Activated naive CD8-positive, alpha-beta T cell treated with anti-CD3 and anti-CD28 coated beads, Interleukin-2, amount 10 ng/mL, durations not matched to agents 7 days and 5 days (primary cell): ENCODE measurements at regions not wholly inside any gene's neighbourhood (a gene's known extent, or its start where the extent isn't known, plus 50 kb on each side); places are given as distances from the start of the nearest gene placed in this dataset.

Experiments used
- ATAC-seq: fragments of 150-1000 bp; cut with Tn5 transposase; one replicate; pipeline ENCODE4 v1.10.0; 2021; ENCODE audit warnings: low read depth, moderate library complexity
- POLR2A ChIA-PET: fragments of 350-600 bp; sonication (Branson Sonifier 250); formaldehyde crosslinking; loops from one replicate; lab custom pipeline; 2021; ENCODE audit warnings: antibody characterized with exemption; lab: Charles Lee
- DNase-seq: peaks from one replicate; pipeline ENCODE4 v3.0.0; 2021
- H3K27ac Mint-ChIP-seq: one replicate; pipeline ENCODE4 v1.8.0; 2022; ENCODE audit warnings: mild to moderate bottlenecking, mixed read lengths
- H3K27me3 Mint-ChIP-seq: one replicate; pipeline ENCODE4 v1.8.0; 2022; ENCODE audit warnings: mild to moderate bottlenecking, moderate library complexity, mixed read lengths
- H3K36me3 Mint-ChIP-seq: one replicate; pipeline ENCODE4 v1.8.0; 2021; ENCODE audit warnings: mild to moderate bottlenecking, mixed read lengths
- H3K4me1 Mint-ChIP-seq: one replicate; pipeline ENCODE4 v1.8.0; 2021; ENCODE audit warnings: mixed read lengths
- H3K4me3 Mint-ChIP-seq: one replicate; pipeline ENCODE4 v1.8.0; 2022; ENCODE audit warnings: mild to moderate bottlenecking, moderate library complexity, mixed read lengths
- H3K9me3 Mint-ChIP-seq: one replicate; pipeline ENCODE4 v1.8.0; 2021; ENCODE audit warnings: mixed read lengths

- Mint-ChIP-seq H3K27me3 (peaks cover 5% of the 10 kb centered on the region), H3K4me1 (no peaks in the 10 kb centered on the region), H3K27ac (no peak overlapping the region), H3K4me3 (no peak overlapping the region), H3K9me3 (peaks cover 13% of the 10 kb centered on the region), H3K36me3 (no peaks in the 10 kb centered on the region)
- ATAC-seq (no peak), DNase-seq (no peak)
- POLR2A ChIA-PET, result no interaction called here
Measured at GRCh38 chr10:128943111-128943510, 523.9 kb upstream of the MGMT start.

- Mint-ChIP-seq H3K36me3 (no peaks in the 10 kb centered on the region), H3K27me3 (no peaks in the 10 kb centered on the region), H3K4me3 (no peak overlapping the region), H3K27ac (no peak overlapping the region), H3K9me3 (peaks cover 13% of the 10 kb centered on the region), H3K4me1 (no peaks in the 10 kb centered on the region)
- no peak for ATAC-seq
- no peak for DNase-seq
- POLR2A ChIA-PET, result no interaction called here
Measured at GRCh38 chr10:128945398-128945797, 521.6 kb upstream of the MGMT start.

DNA sequence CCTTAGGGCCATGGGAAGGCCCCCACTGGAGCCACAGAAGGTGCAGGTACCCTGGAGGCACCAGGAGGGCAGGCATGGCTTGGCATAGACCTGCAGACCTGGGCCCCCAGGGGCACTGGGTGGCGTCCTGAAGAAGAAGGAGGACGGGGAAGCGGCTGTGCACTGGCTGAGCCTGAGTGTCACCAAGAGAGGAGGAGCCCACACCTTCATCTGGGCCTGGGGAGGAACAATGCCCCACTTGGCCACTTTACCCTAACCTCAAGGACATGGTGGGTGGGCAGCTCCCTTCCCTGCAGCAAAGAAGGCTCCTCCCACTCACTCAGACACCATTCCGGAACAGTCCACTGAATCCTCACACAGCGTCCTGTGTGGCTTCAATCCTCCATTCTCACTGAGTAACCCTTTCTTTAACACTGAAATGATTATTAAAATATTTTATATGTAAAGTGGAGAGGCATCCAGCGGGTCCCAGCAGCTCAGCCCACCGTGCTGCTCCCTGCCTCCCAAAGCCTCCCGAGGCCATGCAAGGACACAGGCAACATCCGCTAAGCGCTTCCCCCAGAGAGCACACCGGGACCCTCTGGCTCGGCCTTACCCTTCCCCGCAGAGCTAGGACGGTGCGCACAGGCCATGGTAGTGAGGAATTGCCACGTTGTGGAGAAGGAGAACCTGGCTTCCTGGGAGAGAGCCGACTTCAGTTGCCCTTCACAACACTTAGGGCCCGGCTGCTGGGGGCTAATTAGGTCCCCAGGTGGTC, 516.7 kb upstream of the MGMT start:
- Mint-ChIP-seq H3K4me3 (no peak overlapping the region), H3K27ac (no peak overlapping the region), H3K4me1 (no peaks in the 10 kb centered on the region), H3K36me3 (no peaks in the 10 kb centered on the region), H3K27me3 (no peaks in the 10 kb centered on the region), H3K9me3 (peaks cover 6% of the 10 kb centered on the region)
- DNase-seq (no peak), ATAC-seq (no peak)
- POLR2A ChIA-PET, result no interaction called here

DNA sequence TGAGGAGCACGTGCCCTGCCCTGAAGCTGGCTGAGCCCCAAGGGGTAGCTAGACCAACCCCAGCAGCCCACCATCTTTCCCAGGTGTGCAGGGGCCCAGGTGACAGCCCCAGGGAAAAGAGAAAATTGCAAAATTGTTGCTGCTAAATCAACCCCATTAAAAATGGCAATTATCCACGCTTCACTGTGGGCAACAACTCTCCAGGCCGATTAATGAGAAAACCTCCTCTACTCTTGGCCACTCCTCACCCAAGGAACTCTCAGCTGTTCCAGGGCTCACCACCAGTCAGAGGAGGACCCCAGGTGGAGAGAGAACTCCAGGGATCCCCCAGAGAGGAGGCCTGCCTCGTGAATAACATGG, 516.1 kb upstream of the MGMT start:
- ATAC-seq (no peak), DNase-seq (no peak)
- peaks cover 6% of the 10 kb centered on the region for H3K9me3 Mint-ChIP-seq
- no peak overlapping the region for H3K27ac Mint-ChIP-seq
- no peaks in the 10 kb centered on the region for H3K4me1 Mint-ChIP-seq
- H3K27me3 Mint-ChIP-seq, result no peaks in the 10 kb centered on the region
- no peak overlapping the region for H3K4me3 Mint-ChIP-seq
- no peaks in the 10 kb centered on the region for H3K36me3 Mint-ChIP-seq
- POLR2A ChIA-PET, result no interaction called here

- Mint-ChIP-seq H3K4me1 (no peaks in the 10 kb centered on the region), H3K4me3 (no peak overlapping the region), H3K27me3 (no peaks in the 10 kb centered on the region), H3K27ac (no peak overlapping the region), H3K36me3 (no peaks in the 10 kb centered on the region), H3K9me3 (no peaks in the 10 kb centered on the region)
- DNase-seq (no peak), ATAC-seq (no peak)
- POLR2A ChIA-PET, result no interaction called here
Measured at GRCh38 chr10:128952856-128953255, 514.2 kb upstream of the MGMT start.

GRCh38 chr10:128956149-128956548, 510.9 kb upstream of the MGMT start:
- H3K9me3 Mint-ChIP-seq, result no peaks in the 10 kb centered on the region
- no peak for DNase-seq
- no peak overlapping the region for H3K4me3 Mint-ChIP-seq
- POLR2A ChIA-PET, result no interaction called here
- no peak overlapping the region for H3K27ac Mint-ChIP-seq
- no peaks in the 10 kb centered on the region for H3K4me1 Mint-ChIP-seq
- H3K36me3 Mint-ChIP-seq, result no peaks in the 10 kb centered on the region
- H3K27me3 Mint-ChIP-seq, result no peaks in the 10 kb centered on the region
- no peak for ATAC-seq

DNA sequence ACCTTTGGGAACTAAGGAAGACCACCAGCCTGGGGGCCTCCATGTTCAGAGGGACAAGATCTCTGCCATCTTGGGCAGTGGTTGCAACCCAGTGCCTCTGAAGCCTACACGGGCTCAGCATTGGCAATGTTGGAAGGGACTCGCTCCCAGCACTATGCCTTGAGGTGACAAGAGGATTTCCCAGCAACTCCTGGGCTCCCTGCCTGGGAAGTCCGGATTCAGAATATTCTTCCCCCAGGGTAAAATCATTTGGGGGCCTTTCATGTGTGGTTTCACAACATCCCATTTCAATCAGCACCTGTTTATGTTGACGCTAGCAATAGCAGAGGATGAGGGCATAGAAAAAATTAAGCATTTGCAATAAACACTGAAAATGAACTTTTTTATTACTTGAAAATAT, 509.8 kb upstream of the MGMT start:
- ATAC-seq, result no peak
- H3K36me3 Mint-ChIP-seq, result no peaks in the 10 kb centered on the region
- H3K4me3 Mint-ChIP-seq, result no peak overlapping the region
- no peak for DNase-seq
- peaks cover 2% of the 10 kb centered on the region for H3K27me3 Mint-ChIP-seq
- H3K27ac Mint-ChIP-seq, result no peak overlapping the region
- no peaks in the 10 kb centered on the region for H3K9me3 Mint-ChIP-seq
- POLR2A ChIA-PET, result no interaction called here
- H3K4me1 Mint-ChIP-seq, result no peaks in the 10 kb centered on the region

DNA sequence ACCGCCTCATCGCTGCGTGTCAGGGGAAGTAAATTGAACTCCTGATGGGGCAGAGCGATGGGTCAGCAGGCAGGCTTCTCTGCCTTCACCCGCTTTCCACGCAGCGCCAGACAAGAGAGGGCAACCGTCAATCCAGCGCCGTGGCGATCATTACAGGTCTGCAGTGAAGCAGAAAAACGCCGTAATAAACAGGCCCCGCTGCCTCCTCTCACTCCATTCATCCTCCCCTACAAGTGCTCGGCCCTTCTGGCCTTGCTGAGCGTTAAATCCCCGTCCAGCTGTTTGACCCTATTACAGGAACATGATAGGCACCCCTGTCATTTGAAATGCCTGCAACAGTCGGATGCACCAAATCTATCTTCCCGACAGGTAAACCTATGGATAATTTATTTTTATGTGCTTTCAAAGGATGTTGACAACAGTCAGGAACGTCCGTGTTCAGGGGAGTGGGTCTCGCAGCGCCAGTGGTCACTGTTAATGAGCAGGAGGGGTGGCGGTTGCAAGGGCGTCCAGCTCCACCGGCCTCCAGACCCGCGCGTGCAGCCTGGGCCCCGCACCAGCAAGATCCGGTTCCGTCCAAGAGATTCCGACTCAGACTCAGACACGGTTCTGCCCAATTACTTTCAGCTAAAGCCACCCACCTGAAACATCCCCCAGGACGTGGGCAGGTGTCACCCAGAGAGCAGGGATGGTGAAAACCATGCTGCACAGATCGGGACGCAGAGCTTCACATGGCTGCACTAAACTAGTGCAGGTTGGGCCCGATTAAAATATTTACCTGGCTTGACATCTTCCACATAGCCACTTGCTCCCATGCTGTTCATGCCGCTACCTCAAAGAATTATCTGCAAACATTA, 508.0 kb upstream of the MGMT start:
- peaks cover 2% of the 10 kb centered on the region for H3K27me3 Mint-ChIP-seq
- no peaks in the 10 kb centered on the region for H3K4me1 Mint-ChIP-seq
- DNase-seq (no peak), ATAC-seq (no peak)
- no peak overlapping the region for H3K27ac Mint-ChIP-seq
- no peaks in the 10 kb centered on the region for H3K36me3 Mint-ChIP-seq
- H3K9me3 Mint-ChIP-seq, result no peaks in the 10 kb centered on the region
- POLR2A ChIA-PET, result no interaction called here
- no peak overlapping the region for H3K4me3 Mint-ChIP-seq

DNA sequence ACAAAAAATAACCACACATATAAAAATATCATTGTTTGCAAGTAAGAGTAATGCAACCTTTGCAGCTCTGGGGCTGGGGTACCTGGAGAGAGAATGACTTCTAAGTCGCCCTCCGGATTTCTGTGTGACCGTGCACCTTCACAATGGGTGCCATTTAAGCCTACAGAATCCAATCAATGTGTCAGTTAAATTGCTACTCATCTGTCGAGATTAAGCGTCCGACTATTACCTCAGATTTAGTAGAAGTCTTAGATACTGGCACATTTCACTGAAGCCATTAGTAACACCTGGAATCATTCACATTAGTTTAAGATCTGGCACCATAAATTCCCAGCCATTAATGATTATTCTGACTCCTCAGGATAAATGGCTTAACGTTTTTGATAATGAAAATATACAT, 507.3 kb upstream of the MGMT start:
- H3K4me1 Mint-ChIP-seq, result no peaks in the 10 kb centered on the region
- no peak overlapping the region for H3K27ac Mint-ChIP-seq
- H3K4me3 Mint-ChIP-seq, result no peak overlapping the region
- POLR2A ChIA-PET, result no interaction called here
- DNase-seq (no peak), ATAC-seq (no peak)
- H3K27me3 Mint-ChIP-seq, result peaks cover 2% of the 10 kb centered on the region
- no peaks in the 10 kb centered on the region for H3K36me3 Mint-ChIP-seq
- no peaks in the 10 kb centered on the region for H3K9me3 Mint-ChIP-seq

DNA sequence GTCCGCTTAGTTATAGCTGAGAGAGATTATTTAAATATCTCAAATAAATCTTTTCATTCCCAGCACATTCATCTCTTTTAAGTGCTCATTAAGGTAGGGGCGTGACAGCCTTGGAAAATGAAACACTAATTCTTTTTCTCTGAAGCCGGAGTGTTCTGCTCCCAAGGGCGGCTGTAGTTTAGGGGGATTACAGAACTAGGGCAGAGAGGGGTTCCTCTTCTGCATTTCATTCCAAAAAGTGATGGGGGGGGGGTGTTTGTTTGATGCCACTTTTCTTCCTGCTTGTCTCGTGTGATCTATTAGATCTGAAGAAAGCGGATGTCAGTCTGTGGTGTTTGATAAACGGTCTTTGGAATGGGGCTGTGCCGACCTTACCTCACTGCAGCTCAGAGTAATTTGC, 506.5 kb upstream of the MGMT start:
- POLR2A ChIA-PET, result no interaction called here
- no peak overlapping the region for H3K27ac Mint-ChIP-seq
- ATAC-seq (no peak), DNase-seq (no peak)
- H3K4me3 Mint-ChIP-seq, result no peak overlapping the region
- no peaks in the 10 kb centered on the region for H3K36me3 Mint-ChIP-seq
- H3K4me1 Mint-ChIP-seq, result no peaks in the 10 kb centered on the region
- H3K27me3 Mint-ChIP-seq, result peaks cover 2% of the 10 kb centered on the region
- H3K9me3 Mint-ChIP-seq, result no peaks in the 10 kb centered on the region

- no peaks in the 10 kb centered on the region for H3K36me3 Mint-ChIP-seq
- POLR2A ChIA-PET, result no interaction called here
- H3K27me3 Mint-ChIP-seq, result peaks cover 2% of the 10 kb centered on the region
- no peaks in the 10 kb centered on the region for H3K4me1 Mint-ChIP-seq
- ATAC-seq (no peak), DNase-seq (no peak)
- H3K4me3 Mint-ChIP-seq, result no peak overlapping the region
- no peak overlapping the region for H3K27ac Mint-ChIP-seq
- H3K9me3 Mint-ChIP-seq, result no peaks in the 10 kb centered on the region
Measured at GRCh38 chr10:128962182-128962581, 504.9 kb upstream of the MGMT start.

DNA sequence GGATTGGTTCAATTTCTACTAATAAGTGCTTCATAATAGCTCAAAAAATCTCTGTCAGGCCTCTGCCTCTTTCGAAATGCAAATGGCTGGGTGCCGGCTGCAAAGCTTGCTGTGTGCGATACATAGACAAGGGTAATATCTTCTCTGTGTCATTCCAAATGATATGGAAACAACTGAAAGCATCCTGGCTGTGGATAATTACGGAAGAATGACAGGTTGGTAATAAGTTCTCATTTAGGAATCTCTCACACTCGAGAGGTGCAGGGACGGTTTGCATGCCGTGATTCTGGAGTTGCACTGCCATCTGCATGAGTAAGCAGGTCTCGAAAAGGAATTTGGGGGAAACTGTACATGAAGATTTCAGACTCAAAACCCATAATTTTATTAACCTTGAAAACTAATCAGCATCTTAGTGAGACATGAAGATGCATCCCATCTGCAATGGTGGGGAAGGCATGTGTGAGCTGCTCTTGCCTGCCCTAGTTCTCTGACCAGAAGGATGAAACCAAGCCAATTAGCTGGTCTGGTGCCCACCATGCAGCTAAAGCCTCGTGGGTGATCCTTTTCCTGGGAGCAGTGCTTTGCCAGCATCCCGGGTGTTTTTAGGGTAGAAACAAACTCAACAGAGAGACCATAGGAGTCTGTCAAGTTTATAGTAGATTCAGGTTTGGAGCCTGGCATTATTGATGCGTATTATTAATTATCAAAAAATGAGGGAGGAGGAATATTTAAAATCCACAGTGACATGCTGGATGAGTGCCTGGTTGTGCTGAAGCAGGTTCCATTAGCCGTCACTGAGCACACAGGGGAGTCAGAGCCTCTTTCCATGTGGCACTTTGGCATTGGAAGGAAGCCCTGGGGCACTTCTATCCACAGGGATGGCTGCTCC, 503.6 kb upstream of the MGMT start:
- no peak for DNase-seq
- H3K27me3 Mint-ChIP-seq, result peaks cover 2% of the 10 kb centered on the region
- no peak for ATAC-seq

GRCh38 chr10:128964100-128964403, 503.0 kb upstream of the MGMT start:
- POLR2A ChIA-PET, result no interaction called here
- no peak for ATAC-seq

More for the DNA sequence above, 503.6 kb upstream of the MGMT start:
- no peak overlapping the region for H3K27ac Mint-ChIP-seq
- no peak overlapping the region for H3K4me3 Mint-ChIP-seq
- no peaks in the 10 kb centered on the region for H3K36me3 Mint-ChIP-seq
- no peaks in the 10 kb centered on the region for H3K9me3 Mint-ChIP-seq
- POLR2A ChIA-PET, result no interaction called here
- no peaks in the 10 kb centered on the region for H3K4me1 Mint-ChIP-seq

More at GRCh38 chr10:128964100-128964403, 503.0 kb upstream of the MGMT start:
- Mint-ChIP-seq H3K9me3 (no peaks in the 10 kb centered on the region), H3K4me1 (no peaks in the 10 kb centered on the region), H3K4me3 (no peak overlapping the region), H3K36me3 (no peaks in the 10 kb centered on the region), H3K27me3 (peaks cover 2% of the 10 kb centered on the region), H3K27ac (no peak overlapping the region)
- DNase-seq, result no peak
